Germinal center (tissue), 1 donor: ENCODE measurements at regions not wholly inside any gene's neighbourhood (a gene's known extent, or its start where the extent isn't known, plus 50 kb on each side); places are given as distances from the start of the nearest gene placed in this dataset.

ENCODE experiments used
- DNase-seq: peaks from one replicate; pipeline ENCODE4 v3.0.0; 2012; ENCODE audit warnings: mixed read lengths, low spot score

DNA sequence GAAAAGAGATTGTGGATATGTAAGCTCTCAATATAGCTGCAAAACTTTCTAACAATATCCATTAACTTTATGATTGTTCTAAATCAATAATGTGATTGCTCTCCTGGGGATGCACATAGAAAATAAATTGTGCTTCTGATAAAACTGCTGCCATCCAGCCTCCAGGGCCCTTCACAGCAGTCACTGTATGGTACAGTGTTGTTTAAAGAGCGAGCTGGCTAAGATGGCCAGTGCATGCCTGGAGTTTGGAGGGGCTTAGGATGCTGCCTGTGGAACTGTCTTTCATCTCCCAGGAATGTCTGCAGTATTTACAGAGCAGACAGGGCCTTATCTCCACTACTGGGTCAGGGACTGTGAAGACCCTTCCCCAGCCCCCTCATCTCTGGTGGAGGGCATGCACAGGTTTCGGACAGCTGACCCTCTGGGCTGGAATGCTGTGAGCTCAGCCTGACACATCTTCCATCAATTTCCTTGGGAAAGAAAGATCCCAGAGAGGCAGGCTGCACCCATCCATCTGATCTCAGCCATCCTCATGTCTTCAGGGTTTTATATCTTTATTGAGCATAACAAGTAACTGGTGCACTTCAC lies 137.0 kb downstream of the PLPP3 start:
- no peak for DNase-seq

DNA sequence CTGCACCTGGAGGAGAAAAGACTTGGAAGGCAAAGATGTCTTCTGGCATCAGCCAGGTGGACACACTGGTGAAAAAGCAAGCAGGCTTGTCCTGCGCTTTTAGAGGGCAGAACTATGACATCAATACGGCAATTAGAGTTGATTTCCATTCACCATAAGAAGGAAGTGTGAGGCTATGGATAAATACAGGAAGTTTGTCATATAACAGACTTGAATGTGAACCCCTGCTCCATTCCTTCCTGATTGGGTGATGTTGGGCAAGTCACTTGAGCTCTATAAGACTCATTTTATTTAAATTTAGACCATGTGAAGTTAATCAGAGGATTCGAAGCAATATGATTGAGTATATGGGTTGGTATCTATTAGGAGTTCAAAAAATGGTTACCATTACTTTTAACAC lies 137.8 kb downstream of the PLPP3 start:
- DNase-seq, result no peak

DNA sequence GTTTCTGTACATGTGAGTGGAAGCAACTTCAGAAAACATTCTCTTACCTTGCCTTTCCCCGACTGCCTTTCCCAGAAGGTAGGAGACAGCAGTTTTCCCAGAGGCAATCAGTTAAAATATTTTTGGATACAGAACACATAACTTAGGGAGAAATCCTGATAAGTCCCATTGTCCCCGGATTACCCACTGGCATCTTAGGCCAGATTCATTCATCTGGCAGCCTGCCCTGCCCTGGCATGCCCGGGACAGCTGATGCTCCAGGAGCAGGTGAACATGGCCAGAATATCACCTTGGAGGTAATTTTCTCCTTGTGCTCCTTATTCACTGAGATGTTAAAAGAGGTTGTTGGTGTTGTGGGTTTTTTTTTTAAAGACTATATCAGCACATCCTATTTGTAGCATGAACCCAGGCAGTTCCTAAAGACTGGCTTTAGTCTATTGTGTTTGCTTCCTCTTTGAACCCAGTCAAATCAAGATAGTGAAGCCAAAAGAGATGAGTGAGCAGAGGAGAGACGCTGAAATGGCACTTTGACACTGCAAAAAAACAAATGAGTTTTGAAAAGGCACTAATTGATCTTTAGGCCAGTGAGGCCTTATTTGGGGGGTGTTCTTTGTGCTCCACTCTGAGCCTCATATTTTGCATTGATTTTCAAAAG lies 139.6 kb downstream of the PLPP3 start:
- DNase-seq, result no peak

DNA sequence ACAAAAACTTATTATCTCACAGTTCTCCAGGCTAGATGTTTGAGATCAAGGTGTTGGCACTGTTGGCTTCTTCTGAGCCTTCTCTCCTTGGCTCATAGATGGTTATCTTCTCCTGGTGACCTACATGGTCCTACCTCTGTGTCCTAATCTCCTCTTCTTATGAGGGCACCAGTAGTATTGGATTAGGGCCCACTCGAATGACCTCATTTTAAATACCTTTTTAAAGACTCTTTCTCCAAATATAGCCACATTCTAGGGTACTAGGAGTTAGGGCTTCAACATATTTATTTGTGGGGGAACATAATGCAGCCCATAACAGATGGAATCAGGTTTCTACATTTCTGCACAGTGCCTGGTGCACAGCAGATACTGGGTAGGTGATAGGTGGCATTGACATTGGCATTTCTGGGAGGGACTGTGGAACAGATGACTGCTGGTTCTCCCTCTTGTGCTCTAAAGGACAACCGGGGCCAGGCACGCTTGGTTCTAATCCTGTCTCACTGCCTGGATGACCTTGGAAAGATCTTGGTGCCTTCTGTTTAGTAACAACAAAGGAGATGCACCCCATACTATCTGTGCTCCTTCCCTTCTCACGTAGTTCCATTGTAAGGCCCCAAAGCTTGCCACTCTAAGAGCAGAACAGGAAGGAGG lies 140.3 kb downstream of the PLPP3 start:
- no peak for DNase-seq

DNA sequence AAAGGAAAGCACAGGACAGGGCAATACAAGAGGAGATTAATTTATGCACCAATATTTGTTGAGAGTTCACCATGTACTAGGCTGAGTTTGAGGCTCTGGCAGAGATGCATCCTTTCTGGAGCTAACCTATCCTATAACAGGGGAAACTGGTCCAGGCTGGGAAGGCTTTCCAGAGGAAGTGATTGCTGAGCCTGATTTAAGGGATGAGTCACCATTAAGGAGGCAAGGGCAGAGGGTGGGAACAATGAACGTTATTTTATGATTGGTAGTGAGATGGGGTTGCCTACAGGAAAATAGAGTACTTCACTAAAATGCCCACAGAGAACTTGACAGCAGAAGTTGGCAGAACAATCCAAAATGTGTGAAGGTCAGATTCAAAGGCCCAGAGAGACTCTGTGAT lies 141.4 kb downstream of the PLPP3 start:
- DNase-seq, result no peak

DNA sequence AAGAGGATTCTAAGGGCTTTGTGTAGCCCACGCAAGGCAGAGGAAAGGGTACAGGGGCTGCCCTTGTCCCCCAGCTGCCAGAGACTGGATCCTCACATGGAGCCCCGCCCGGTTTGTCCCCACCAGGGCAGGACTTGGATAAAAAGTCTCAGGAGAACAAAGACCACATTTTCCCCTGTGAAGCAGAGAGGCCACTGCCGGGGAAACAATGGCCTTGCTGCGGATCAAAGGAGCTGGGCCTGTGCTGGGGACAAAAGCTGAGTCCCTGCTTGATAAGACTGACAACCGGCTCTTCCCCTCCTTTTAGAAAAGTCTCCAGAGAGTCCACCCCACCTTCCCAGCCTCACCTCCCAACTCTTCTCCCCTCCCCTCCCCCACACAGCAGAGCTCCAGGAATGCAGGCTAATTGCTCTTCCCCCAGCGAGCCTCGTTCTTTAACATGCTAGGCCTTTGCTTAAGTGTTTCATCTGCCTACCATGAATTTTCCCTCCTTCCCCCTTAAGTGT lies 142.4 kb downstream of the PLPP3 start:
- DNase-seq, result no peak

DNA sequence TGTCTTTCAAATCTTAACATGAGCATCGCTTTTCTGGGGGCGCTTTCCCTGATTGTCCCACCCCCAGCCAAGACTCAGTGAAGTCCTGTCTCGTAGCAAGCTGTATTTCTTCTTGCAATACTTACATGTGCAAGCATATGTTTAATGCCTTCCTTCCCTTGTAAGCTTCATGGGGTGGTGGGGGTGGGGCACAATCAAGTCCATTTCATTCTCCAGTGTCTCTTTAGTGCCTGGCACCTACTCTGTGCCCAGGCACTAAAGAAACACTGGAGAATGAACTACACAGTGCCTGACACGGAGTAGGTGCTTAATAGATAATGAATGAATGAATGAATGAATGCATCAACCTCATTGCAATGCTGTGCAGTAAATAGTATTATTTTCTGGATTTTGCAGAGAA lies 143.1 kb downstream of the PLPP3 start:
- DNase-seq, result no peak

DNA sequence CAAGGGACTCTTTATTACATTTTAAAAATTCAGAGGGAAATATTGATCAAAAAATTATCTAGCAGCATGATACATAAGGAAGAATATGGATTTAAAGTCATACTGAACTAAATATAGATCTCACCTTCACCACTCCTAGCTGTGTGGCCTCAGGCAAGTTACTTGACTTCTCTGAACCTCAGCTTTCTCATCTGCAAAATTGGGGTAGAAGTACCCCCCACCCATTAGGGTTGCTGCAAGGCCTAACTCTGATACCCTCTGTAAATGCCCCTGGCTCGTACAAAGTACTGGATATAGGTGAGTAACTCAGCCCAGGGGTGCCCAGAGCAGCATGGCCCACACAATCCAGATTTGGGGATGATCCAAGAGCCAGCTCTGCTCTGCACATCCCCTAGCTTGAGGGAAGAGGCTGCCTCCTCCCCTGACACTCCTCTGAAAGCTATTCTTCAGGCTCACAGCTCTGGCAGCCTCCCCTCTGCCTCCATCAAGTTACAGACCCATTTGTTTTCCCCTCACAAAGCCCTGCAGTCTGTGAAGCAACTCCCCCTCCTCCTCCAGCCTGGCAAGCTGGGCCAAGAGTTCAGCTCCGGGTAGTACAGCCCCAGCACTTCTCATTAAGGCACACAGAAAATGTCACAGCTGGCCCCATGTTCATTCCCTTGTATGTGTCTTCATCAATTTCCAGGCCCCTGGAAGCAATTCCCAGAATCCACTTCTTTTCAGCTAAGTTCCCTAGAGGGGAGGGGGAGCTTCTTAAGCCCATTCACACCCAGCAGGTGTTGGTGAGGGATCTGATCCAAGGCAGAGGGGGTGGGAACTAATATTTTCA lies 143.7 kb downstream of the PLPP3 start:
- DNase-seq, result no peak

DNA sequence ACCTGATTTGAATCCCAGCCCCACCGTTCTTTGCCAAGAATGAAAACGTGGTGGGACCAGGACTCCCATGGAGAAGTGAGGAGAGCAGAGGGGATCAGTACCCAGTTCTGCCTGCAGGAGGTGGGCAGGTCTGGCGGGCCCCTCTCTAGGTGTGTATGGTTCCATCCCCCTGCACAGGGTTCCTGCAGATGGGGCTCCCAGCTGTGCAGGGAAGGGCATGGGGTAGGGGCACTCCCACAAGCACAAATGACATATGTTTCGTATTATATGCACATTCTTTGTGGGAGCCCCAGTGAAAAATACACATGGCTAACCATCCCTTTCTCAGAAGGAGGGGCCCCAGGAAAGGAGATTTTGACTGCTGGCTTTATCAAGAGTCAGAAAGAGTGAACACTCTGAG lies 144.6 kb downstream of the PLPP3 start:
- peak; percentile 40 for DNase-seq

DNA sequence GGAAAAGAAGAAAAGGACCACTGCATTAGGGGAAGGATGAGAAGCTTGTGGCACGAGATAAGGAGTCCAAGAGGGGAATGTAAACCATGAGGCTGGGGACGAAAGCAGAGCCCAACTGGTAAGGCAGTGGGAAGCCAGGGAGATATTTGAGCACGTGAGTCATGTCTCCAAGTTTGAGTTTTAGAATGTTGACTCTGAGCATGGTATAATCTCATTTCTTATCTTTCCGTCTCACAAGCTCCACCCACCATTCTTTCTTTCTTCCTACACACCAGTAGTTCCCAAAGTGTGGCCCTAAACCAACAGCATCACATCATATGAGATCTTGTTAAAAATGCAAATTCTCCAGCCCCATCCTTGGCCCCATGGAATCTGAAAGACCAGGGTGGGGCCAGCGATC lies 145.3 kb downstream of the PLPP3 start:
- DNase-seq, result no peak

DNA sequence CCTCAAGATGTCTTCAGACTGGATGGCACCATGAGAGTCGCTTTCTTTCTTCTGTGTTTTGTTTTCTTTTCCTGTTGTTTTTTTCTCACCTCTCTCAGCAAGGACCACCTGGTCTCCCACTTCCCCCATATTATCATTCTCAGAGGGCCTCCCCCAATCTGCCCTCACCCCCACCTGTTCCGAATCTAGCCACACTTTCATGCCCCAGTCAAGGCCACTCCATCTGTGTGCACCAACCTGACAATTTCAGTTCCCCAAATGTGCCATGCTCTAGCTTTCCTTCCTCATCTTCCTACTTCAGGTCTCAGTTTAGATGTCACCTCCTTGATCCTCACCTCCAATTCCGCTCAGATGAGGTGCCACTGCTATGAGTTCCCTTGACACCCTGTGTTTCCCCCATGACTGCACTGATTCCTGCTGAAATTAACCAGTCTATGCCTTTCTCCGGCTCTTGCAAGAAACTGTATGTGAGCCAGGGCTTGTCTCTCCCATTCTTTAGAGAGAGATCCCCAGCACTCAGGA lies 146.2 kb downstream of the PLPP3 start:
- peak; percentile 64 for DNase-seq

DNA sequence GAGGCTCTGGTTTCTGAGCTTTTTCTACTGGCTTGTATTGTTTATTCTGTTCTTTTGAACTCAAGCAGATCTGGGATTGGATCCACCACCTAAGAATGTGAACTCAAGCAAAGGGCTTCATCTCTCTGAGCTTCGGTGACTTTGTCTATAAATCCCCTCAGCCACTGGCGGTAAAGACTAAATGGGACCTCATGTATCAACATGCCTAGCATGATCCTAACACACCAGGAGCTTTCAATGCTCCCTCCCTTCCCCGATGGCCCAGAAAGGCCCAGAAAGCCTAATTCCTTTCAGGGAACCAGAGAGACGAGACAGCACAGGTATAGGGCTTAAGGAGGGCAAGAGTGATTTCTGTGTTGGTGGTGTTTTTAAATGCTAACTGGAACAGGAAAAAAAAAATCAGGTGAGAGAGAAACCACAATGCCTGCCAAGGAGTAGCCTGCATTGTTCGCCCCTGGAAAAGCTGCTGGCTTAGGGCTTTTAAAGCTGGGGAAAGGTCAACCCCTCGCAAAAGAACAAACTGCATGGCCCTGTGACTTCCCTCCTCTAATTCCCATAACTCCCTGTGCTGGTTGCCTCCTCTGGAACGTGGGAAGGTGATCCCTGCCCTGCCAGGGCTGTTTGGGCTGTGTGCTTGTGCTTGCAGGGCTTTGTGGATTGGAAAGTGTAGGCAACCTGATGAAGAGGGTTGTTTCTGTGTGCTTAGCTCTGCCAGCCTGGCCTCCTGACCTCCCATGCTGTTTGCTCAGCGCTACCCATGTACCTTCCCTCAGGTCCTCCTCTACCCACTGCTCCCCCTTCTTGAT lies 147.0 kb downstream of the PLPP3 start:
- DNase-seq, result no peak

DNA sequence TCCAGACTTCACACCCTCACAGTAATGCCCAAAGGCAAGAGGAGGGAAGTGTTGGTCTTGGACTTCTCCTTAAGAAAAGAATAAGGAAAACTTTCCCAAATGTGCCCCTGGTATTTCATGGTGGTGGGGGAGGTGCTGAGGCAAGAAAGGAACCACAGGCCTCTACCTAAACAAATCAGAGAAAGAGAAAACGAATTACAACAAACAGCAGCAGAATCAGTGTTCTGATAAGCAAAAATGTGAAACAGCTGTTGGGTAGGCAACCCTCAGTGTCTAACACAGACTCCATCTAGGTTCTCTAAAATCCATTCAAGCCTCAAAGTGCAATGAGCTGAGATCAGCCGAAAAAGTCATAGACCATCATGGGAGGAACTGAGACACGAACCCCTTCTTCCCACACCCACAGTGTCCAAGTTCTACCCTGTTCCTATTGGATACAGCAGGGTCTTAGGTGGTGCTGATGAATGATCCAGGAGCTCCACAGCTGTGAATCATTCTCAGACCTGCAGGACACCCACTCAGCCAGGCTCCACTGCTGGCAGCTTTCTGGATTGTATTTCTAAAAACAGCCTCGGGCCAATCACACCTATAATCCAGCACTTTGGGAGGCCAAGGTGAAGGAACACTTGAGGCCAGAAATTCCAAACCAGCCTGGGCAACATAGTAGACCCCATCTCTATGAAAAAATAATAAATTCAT lies 149.1 kb downstream of the PLPP3 start:
- no peak for DNase-seq

DNA sequence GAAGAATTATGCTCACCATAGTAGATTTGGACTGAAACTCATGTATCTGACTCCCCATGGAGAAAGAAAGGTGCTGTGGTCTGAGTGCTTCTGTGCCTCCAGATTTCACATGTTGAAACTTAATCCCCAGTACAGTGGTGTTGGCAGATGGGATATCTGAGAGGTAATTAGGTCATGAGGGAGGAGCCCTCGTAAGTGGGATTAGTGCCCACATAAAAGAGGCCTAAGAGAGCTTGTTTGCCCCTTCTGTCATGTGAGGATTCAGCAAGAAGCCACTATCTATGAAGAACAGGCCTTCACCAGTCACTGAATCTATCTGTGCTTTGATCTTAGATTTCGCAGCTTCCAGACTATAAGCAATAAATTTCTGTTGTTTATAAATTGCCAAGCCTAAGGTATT lies 150.1 kb downstream of the PLPP3 start:
- DNase-seq, result no peak

DNA sequence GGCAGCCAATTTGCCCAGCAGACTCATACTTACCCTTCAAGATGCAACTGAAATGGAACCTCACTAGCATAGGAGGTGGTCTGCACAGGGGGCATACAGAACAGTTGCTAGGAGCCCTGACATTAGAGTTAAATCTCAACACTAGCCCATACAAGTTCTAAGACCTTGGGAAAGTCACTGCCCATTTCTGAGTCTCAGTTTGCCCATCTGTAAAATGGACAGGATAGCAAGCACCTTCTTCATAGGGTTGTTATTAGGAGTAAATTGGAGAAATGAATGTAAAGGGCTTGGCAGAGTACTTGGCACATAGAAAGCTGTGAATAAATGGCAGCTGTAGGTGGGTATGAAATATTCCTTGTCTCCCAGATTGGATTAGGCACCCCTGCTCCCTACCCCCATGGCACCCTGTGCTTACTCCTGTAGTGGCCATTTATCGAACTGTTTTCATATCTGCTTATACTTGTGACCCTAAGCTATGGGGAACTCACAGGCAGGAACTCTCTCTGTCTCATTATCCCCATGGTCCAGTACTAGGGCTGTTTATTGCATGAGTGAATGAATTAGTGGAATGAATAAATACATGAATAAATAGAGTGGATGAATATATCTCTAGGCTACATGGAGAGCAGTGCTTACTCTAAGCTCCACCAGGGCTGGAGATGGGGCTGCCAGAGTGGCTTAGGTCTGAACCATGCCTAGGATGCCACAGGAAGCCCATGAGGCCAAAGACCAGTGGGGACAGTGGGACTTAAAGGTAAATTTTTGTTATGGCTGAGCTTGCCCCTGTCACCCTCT lies 152.6 kb downstream of the PLPP3 start:
- DNase-seq, result no peak

DNA sequence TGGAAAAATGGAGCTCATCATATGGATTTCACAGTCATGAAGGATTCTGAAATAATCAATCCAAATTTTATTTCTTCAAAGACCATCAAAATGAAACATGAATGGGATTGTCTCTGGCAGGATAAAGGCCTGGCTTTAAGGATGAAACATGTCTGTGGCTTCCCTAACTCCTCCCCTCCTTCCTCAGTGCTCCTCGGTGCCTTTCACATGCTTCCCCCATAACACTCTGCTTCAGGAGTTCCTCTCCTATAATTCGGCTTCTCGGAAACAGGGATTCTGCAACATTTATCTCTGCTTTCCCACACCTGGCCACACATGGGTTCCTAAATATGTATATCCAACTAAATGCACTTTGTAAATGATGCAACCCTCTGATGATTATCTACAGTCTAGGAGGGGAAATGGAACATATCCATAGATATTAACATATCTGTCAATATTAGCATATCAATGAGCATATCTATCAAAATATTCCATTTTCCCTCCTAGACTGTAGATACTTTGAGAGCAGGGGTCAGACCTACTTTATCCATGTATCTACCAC lies 153.8 kb downstream of the PLPP3 start:
- DNase-seq, result no peak

DNA sequence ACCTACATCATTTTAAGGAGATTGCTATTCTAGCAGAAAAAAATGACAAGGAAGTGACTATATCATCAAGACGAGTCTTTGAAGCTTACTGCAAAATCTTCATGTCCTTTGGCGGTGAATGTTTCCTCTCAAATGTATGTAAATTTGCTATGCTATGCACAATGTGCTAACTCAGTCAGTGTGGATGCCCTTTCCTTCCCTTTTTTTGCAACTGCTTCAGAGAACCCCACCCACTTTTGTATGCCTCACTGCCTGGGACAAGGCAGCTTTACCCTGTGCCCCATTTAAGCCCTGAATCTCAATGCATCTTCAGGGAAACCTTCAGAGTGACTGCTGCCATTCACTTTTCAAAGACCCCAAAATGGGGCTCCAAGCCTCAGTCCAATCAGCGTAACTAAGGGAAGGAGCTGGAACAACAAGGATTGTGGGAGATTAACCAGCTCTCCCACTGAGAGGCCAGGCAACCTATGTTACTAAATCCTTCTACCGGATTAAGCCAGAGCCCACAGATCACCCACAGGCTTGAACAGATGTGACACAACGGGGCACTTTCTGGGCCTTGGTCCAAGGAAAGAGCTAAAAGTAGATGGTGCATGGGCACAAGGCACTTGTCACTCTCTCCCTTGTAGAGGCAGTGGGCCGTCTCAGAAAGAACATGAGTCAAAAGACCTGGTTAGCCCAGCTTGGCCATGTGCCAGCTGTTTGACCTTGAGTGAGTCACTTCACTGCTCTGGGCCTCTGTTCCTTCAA lies 154.4 kb downstream of the PLPP3 start:
- peak; percentile 81 for DNase-seq

DNA sequence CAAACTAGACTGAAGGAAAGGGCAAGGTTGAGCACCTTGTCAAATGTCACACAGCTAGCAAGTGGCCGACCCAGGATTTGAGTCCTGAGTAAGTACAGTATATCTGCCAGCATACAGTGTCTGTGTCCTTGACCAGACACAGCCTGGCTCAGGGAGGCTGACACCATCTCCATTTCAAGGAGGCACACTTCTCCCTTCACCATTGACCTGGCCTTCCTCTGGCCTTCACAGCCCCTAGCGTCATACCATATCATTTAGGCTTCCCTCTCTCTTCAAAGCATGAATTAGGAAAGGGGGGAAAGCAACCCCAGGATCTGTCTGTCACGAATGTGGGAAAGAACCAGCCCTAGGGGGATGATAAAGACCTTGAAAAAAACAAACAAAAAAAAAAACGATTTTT lies 155.6 kb downstream of the PLPP3 start:
- no peak for DNase-seq

DNA sequence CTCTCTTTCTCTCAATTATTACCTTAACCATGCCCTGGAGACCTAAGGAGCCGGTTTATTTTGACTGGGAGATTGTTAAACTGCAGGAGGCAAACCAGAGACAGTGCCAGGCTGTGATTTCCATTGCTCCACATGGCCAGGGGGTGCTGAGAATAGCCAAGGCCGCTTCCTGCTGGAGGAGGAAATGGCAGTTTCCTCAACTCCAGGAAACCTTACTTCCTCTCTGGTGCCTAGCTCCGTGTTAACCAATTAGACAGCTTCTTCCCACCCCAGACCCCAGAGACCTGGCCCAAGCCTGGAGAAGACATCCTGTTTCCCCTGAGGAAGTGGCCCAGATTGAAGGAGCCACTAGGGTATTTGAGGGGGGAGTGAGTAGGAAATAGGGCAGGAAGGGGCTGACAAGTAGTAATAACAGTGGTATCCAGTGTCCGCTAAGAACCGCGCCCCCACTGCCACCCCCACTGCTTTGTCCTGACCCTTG lies 161.2 kb downstream of the PLPP3 start:
- DNase-seq, result no peak
